ENCODE measurements at regions not wholly inside any gene's neighbourhood (a gene's known extent, or its start where the extent isn't known, plus 50 kb on each side); places are given as distances from the start of the nearest gene placed in this dataset.
"Not testable (repeated sequence)": the region's sequence is repeated elsewhere in the genome, so short reads cannot be mapped to it uniquely, and the experiment has no call there.

- no peak for DNase-seq (ENCODE audit: low read depth)
Measured at GRCh38 chr13:68810660-68811059, 1297.0 kb upstream of the ATXN8OS start.

- DNase-seq (ENCODE audit: low read depth) = no peak
Measured at GRCh38 chr13:68808456-68808855, 1299.2 kb upstream of the ATXN8OS start.

- DNase-seq (ENCODE audit: low read depth) = no peak
Measured at GRCh38 chr13:68806125-68806524, 1301.5 kb upstream of the ATXN8OS start.

GRCh38 chr13:68784275-68784674, 1323.4 kb upstream of the ATXN8OS start:
- no peak for DNase-seq (ENCODE audit: low read depth)

GRCh38 chr13:68759617-68760016, 1348.0 kb upstream of the ATXN8OS start:
- no peak for DNase-seq (ENCODE audit: low read depth)

- DNase-seq (ENCODE audit: low read depth) = no peak
Measured at GRCh38 chr13:68749796-68750195, 1357.8 kb upstream of the ATXN8OS start.

- no peak for DNase-seq (ENCODE audit: low read depth)
Measured at GRCh38 chr13:68748038-68748437, 1359.6 kb upstream of the ATXN8OS start.

- DNase-seq (ENCODE audit: low read depth) = no peak
Measured at GRCh38 chr13:68745502-68745901, 1362.1 kb upstream of the ATXN8OS start.

- DNase-seq (ENCODE audit: low read depth) = no peak
Measured at GRCh38 chr13:68736961-68737360, 1370.7 kb upstream of the ATXN8OS start.

GRCh38 chr13:68727798-68728197, 1379.8 kb upstream of the ATXN8OS start:
- no peak for DNase-seq (ENCODE audit: low read depth)

- no peak for DNase-seq (ENCODE audit: low read depth)
Measured at GRCh38 chr13:68727165-68727564, 1380.5 kb upstream of the ATXN8OS start.

- no peak for DNase-seq (ENCODE audit: low read depth)
Measured at GRCh38 chr13:68719815-68720214, 1387.8 kb upstream of the ATXN8OS start.

GRCh38 chr13:68715651-68716050, 1392.0 kb upstream of the ATXN8OS start:
- no peak for DNase-seq (ENCODE audit: low read depth)

GRCh38 chr13:68714292-68714691, 1393.3 kb upstream of the ATXN8OS start:
- DNase-seq (ENCODE audit: low read depth) = no peak

- DNase-seq (ENCODE audit: low read depth) = no peak
Measured at GRCh38 chr13:68713394-68713793, 1394.2 kb upstream of the ATXN8OS start.

- DNase-seq (ENCODE audit: low read depth) = no peak
Measured at GRCh38 chr13:68708336-68708908, 1399.2 kb upstream of the ATXN8OS start.

GRCh38 chr13:68706044-68706443, 1401.6 kb upstream of the ATXN8OS start:
- DNase-seq (ENCODE audit: low read depth) = not testable (repeated sequence)

GRCh38 chr13:68697551-68697950, 1410.1 kb upstream of the ATXN8OS start:
- peak; percentile 0 for DNase-seq (ENCODE audit: low read depth)

- no peak for DNase-seq (ENCODE audit: low read depth)
Measured at GRCh38 chr13:68696907-68697306, 1410.7 kb upstream of the ATXN8OS start.

GRCh38 chr13:68692049-68692448, 1415.6 kb upstream of the ATXN8OS start:
- DNase-seq (ENCODE audit: low read depth) = no peak

- DNase-seq (ENCODE audit: low read depth) = no peak
Measured at GRCh38 chr13:68690567-68690966, 1417.1 kb upstream of the ATXN8OS start.

- DNase-seq (ENCODE audit: low read depth) = no peak
Measured at GRCh38 chr13:68676513-68677115, 1431.0 kb upstream of the ATXN8OS start.

GRCh38 chr13:68675209-68675608, 1432.4 kb upstream of the ATXN8OS start:
- DNase-seq (ENCODE audit: low read depth) = no peak

- DNase-seq (ENCODE audit: low read depth) = no peak
Measured at GRCh38 chr13:68667863-68668262, 1437.7 kb upstream of the PCDH9 start.
